ENCODE measurements at regions not wholly inside any gene's neighbourhood (a gene's known extent, or its start where the extent isn't known, plus 50 kb on each side); places are given as distances from the start of the nearest gene placed in this dataset.
"Not testable (repeated sequence)": the region's sequence is repeated elsewhere in the genome, so short reads cannot be mapped to it uniquely, and the experiment has no call there.

- DNase-seq (ENCODE audit: low read depth, low spot score): no peak
- TF ChIP-seq, protein P1, sequence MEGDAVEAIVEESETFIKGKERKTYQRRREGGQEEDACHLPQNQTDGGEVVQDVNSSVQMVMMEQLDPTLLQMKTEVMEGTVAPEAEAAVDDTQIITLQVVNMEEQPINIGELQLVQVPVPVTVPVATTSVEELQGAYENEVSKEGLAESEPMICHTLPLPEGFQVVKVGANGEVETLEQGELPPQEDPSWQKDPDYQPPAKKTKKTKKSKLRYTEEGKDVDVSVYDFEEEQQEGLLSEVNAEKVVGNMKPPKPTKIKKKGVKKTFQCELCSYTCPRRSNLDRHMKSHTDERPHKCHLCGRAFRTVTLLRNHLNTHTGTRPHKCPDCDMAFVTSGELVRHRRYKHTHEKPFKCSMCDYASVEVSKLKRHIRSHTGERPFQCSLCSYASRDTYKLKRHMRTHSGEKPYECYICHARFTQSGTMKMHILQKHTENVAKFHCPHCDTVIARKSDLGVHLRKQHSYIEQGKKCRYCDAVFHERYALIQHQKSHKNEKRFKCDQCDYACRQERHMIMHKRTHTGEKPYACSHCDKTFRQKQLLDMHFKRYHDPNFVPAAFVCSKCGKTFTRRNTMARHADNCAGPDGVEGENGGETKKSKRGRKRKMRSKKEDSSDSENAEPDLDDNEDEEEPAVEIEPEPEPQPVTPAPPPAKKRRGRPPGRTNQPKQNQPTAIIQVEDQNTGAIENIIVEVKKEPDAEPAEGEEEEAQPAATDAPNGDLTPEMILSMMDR (IDR thresholded peaks at IDR 0.05; ENCODE audit: low read depth, low read length): no peak
- in situ Hi-C loops (cut with HindIII; ENCODE audit: low sequenced_read_pairs): no loop called here
- H3K4me3 ChIP-seq (ENCODE audit: low read depth, low read length): no peak overlapping the region
Observed at GRCh38 chr4:151518359-151518758, 109.4 kb downstream of the FHIP1A start.

DNA sequence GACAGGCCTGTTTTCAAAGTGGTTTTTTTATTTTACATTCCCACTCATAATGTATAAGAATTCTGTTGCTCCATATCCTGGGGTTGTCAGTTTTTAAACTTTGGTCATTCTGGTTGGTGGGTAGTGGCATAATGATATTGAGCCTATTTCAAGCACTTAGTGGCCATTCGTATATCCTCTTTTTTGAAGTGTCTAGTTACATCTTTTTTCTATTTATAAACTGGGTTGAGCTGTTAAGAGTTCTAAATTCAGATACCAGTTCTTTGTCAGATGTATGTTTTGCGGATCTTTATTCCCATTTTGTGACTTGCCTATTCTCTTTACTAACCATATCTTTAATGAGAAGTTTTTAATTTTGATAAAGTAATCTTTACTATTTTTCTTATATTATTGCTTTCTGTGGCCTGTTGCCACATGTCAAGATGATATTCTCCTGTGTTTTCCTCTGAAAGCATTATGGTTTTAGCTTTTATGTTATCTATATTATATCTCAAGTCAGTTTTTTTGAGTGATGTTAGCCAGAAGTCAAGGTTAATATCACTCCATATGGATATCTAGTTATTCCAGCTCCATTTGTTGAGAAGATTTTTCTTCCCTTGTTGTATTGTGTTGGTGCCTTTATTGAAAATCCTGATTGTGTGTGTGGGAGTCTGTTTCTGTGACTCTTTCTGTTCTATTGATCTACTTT lies 110.9 kb downstream of the FHIP1A start:
- in situ Hi-C loops (cut with HindIII; ENCODE audit: low sequenced_read_pairs): no loop called here
- no peak for DNase-seq (ENCODE audit: low read depth, low spot score)
- TF ChIP-seq, protein P1 (IDR thresholded peaks at IDR 0.05; ENCODE audit: low read depth, low read length): no peak
- no peak overlapping the region for H3K4me3 ChIP-seq (ENCODE audit: low read depth, low read length)

GRCh38 chr4:151522866-151523519 lies 114.0 kb downstream of the FHIP1A start:
- DNase-seq (ENCODE audit: low read depth, low spot score): no peak
- in situ Hi-C loops (cut with HindIII; ENCODE audit: low sequenced_read_pairs): no loop called here
- no peak overlapping the region for H3K4me3 ChIP-seq (ENCODE audit: low read depth, low read length)

GRCh38 chr4:151524610-151525009 lies 115.6 kb downstream of the FHIP1A start:
- TF ChIP-seq, protein P1 (IDR thresholded peaks at IDR 0.05; ENCODE audit: low read depth, low read length): no peak
- DNase-seq (ENCODE audit: low read depth, low spot score): no peak
- in situ Hi-C loops (cut with HindIII; ENCODE audit: low sequenced_read_pairs): no loop called here

More at GRCh38 chr4:151522866-151523519, 114.0 kb downstream of the FHIP1A start:
- TF ChIP-seq, protein P1 (IDR thresholded peaks at IDR 0.05; ENCODE audit: low read depth, low read length): no peak

GRCh38 chr4:151526489-151526888 lies 117.5 kb downstream of the FHIP1A start:
- in situ Hi-C loops (cut with HindIII; ENCODE audit: low sequenced_read_pairs); DNase-seq (ENCODE audit: low read depth, low spot score); H3K4me3 ChIP-seq (ENCODE audit: low read depth, low read length): not testable (repeated sequence)

More at GRCh38 chr4:151524610-151525009, 115.6 kb downstream of the FHIP1A start:
- H3K4me3 ChIP-seq (ENCODE audit: low read depth, low read length): no peak overlapping the region

DNA sequence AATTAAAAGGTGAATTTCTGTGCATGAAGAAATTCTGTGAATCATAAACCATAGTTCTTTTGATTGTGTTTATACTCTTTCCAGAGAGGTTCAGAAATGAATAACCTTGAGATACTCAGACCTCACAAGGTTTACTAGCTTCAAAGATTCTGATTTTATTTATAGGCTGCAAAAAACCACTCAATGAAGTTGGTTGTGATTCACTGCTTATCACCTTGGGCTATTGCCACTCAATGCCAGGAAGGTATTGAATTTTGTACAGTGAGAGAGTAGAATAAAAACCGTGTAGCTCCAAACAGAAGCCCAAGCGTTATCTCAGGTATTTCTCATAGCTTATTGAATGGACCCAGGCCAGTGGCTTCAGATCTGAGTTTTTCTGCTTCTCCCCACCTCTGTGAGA lies 118.7 kb downstream of the FHIP1A start:
- H3K4me3 ChIP-seq (ENCODE audit: low read depth, low read length): no peak overlapping the region
- TF ChIP-seq, protein P1 (IDR thresholded peaks at IDR 0.05; ENCODE audit: low read depth, low read length): no peak
- no peak for DNase-seq (ENCODE audit: low read depth, low spot score)
- in situ Hi-C loops (cut with HindIII; ENCODE audit: low sequenced_read_pairs): no loop called here

DNA sequence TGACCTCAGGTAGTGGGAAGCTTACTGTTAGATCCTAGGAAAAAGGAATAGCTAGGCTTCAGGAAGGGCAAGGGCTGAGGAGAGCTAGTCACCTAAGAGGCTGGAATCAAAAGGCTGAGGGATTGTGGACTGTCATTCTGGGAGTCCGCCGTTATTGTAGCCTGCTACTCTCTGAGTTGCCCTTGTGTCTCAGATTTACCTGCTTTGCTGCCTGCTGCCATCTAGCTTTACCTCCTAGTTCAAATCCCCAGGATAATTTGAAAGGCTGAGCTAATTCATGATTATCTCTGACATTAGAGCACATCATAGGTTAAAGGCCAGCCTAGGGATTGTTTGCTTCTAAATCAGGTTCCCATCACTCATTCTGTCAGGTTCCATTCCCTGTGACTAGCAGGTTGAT lies 120.2 kb downstream of the FHIP1A start:
- in situ Hi-C loops (cut with HindIII; ENCODE audit: low sequenced_read_pairs): no loop called here
- H3K4me3 ChIP-seq (ENCODE audit: low read depth, low read length): no peak overlapping the region
- DNase-seq (ENCODE audit: low read depth, low spot score): no peak
- TF ChIP-seq, protein P1 (IDR thresholded peaks at IDR 0.05; ENCODE audit: low read depth, low read length): no peak
